GM20000 (cell line): ENCODE measurements at regions not wholly inside any gene's neighbourhood (a gene's known extent, or its start where the extent isn't known, plus 50 kb on each side); places are given as distances from the start of the nearest gene placed in this dataset.

Source experiments
- DNase-seq: peaks from one replicate; pipeline ENCODE4 v3.0.0; 2012; ENCODE audit warnings: low spot score
- TF ChIP-seq, protein P1 (sequence below): IDR thresholded peaks from 2 replicates; pipeline ENCODE4 v1.5.1; 2012; ENCODE audit warnings: mild to moderate bottlenecking, control low read depth; ENCODE audit errors: extremely low read depth, missing control alignments

GRCh38 chr4:161010227-161010626 is 1153.6 kb downstream of the FSTL5 start:
- no peak for DNase-seq
- TF ChIP-seq, protein P1, sequence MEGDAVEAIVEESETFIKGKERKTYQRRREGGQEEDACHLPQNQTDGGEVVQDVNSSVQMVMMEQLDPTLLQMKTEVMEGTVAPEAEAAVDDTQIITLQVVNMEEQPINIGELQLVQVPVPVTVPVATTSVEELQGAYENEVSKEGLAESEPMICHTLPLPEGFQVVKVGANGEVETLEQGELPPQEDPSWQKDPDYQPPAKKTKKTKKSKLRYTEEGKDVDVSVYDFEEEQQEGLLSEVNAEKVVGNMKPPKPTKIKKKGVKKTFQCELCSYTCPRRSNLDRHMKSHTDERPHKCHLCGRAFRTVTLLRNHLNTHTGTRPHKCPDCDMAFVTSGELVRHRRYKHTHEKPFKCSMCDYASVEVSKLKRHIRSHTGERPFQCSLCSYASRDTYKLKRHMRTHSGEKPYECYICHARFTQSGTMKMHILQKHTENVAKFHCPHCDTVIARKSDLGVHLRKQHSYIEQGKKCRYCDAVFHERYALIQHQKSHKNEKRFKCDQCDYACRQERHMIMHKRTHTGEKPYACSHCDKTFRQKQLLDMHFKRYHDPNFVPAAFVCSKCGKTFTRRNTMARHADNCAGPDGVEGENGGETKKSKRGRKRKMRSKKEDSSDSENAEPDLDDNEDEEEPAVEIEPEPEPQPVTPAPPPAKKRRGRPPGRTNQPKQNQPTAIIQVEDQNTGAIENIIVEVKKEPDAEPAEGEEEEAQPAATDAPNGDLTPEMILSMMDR = no peak
